OCI-LY3 (cell line): ENCODE measurements at regions not wholly inside any gene's neighbourhood (a gene's known extent, or its start where the extent isn't known, plus 50 kb on each side); places are given as distances from the start of the nearest gene placed in this dataset.

ENCODE experiments used
- H2AFZ ChIP-seq: fragments of 200-600, 300-600 bp; shearing (Covaris generic); 2 replicates; pipeline ENCODE4 v1.6.0; 2014; ENCODE audit warnings: antibody characterized with exemption, low read depth, low read length
- H3K27ac ChIP-seq: fragments of 200-600, 300-600 bp; sonication (generic); 2 replicates; pipeline ENCODE4 v1.5.1; 2014; ENCODE audit warnings: mild to moderate bottlenecking, low read length, moderate library complexity, mixed read lengths
- H3K27me3 ChIP-seq: fragments of 200-600, 300-600 bp; sonication (generic); 2 replicates; pipeline ENCODE4 v1.6.1; 2014; ENCODE audit warnings: low read depth, low read length, mixed read lengths
- H3K36me3 ChIP-seq: fragments of 200-600, 300-600 bp; sonication (generic); replicated peaks from 2 replicates; pipeline ENCODE3; 2014; ENCODE audit warnings: low read depth, low read length, mixed read lengths
- H3K4me1 ChIP-seq: fragments of 300-600, 200-600 bp; sonication (generic); 2 replicates; pipeline ENCODE4 v1.6.1; 2014; ENCODE audit warnings: low read length, mixed read lengths
- H3K4me2 ChIP-seq: fragments of 200-600, 300-600 bp; sonication (generic); 2 replicates; pipeline ENCODE4 v1.6.1; 2014; ENCODE audit warnings: low read length, mixed read lengths
- H3K4me3 ChIP-seq: fragments of 300-600, 200-600 bp; sonication (generic); 2 replicates; pipeline ENCODE4 v1.5.1; 2014; ENCODE audit warnings: antibody characterized with exemption, mild to moderate bottlenecking, low read length, moderate library complexity
- H3K79me2 ChIP-seq: fragments of 300-600, 200-600 bp; shearing (Covaris generic); 2 replicates; pipeline ENCODE4 v1.6.1; 2014; ENCODE audit warnings: mild to moderate bottlenecking, low read length, mixed read lengths
- H3K9ac ChIP-seq: fragments of 300-600, 200-600 bp; shearing (Covaris generic); 2 replicates; pipeline ENCODE4 v1.6.0; 2014; ENCODE audit warnings: mild to moderate bottlenecking, low read length, moderate library complexity
- H3K9me3 ChIP-seq: fragments of 200-600, 300-600 bp; shearing (Covaris generic); 2 replicates; pipeline ENCODE4 v1.6.1; 2014; ENCODE audit warnings: low read length, mixed read lengths; ENCODE audit not compliant: insufficient read depth
- H4K20me1 ChIP-seq: fragments of 200-600, 300-600 bp; sonication (generic); 2 replicates; pipeline ENCODE4 v1.6.1; 2016; ENCODE audit warnings: low read length, mixed read lengths; ENCODE audit not compliant: insufficient read depth
- EZH2phosphoT487 ChIP-seq: fragments of 200-600 bp; shearing (Covaris generic); IDR thresholded peaks from 2 replicates; pipeline ENCODE4 v1.6.1; 2018; ENCODE audit warnings: antibody characterized with exemption, mixed run types, low read depth
- TF ChIP-seq, protein P1 (sequence below): fragments of 200-600, 300-600 bp; sonication (generic); IDR thresholded peaks from 2 replicates; pipeline ENCODE4 v1.5.1; 2014; ENCODE audit warnings: antibody characterized with exemption, low read length, low read depth

DNA sequence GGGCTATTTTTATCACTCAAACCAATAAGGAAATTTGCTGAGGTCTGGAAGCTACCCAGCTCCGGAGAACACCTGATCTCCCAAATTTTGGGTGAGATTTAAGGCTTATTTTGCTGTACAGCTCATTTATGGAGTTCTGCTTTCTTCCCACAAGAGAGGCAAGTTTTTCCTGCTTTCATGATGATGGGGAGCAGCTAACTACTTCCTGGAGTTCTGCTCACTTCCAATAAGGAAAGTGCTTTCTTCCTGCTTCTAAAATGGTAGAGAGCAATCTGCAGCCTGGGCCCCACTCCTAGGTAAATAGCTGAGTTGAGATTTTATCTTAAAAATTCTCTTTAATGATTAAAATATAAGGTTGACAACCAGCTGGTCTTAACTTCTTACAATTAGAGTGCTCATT is 606.0 kb upstream of the HTR2C start:
- H3K79me2 ChIP-seq: no peaks in the 10 kb centered on the region

DNA sequence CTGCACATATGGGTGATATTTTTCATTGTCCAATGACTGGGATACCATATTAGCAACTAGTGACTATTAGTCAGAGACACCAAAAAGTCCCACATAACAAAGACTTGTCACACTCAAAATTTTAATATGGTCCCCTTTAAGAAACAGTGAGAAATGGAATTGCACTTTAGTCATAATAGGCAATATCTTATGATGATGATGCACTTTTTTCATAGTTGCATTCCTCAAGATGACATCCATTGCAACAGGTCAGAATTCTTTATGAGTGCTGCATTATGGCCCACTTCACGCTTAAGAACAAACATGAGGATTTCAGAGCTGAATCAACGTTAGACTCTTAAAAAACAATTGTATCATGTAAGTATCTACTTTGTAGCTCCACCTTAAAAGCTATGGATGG is 608.4 kb upstream of the HTR2C start:
- H3K27me3 ChIP-seq: no peaks in the 10 kb centered on the region
- H3K4me3 ChIP-seq: no peak overlapping the region
- no peaks in the 10 kb centered on the region for H3K36me3 ChIP-seq
- TF ChIP-seq, protein P1, sequence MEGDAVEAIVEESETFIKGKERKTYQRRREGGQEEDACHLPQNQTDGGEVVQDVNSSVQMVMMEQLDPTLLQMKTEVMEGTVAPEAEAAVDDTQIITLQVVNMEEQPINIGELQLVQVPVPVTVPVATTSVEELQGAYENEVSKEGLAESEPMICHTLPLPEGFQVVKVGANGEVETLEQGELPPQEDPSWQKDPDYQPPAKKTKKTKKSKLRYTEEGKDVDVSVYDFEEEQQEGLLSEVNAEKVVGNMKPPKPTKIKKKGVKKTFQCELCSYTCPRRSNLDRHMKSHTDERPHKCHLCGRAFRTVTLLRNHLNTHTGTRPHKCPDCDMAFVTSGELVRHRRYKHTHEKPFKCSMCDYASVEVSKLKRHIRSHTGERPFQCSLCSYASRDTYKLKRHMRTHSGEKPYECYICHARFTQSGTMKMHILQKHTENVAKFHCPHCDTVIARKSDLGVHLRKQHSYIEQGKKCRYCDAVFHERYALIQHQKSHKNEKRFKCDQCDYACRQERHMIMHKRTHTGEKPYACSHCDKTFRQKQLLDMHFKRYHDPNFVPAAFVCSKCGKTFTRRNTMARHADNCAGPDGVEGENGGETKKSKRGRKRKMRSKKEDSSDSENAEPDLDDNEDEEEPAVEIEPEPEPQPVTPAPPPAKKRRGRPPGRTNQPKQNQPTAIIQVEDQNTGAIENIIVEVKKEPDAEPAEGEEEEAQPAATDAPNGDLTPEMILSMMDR: no peak
- TF ChIP-seq EZH2phosphoT487: no peak
- H4K20me1 ChIP-seq: no peaks in the 10 kb centered on the region
- H3K9ac ChIP-seq: no peak overlapping the region
- no peaks in the 10 kb centered on the region for H3K4me1 ChIP-seq
- H3K79me2 ChIP-seq: no peaks in the 10 kb centered on the region
- H3K27ac ChIP-seq: no peak overlapping the region
- H3K9me3 ChIP-seq: no peaks in the 10 kb centered on the region
- no peak overlapping the region for H3K4me2 ChIP-seq
- no peak overlapping the region for H2AFZ ChIP-seq

More for the DNA sequence above, 606.0 kb upstream of the HTR2C start:
- Histone ChIP-seq H3K4me3 (no peak overlapping the region), H3K36me3 (no peaks in the 10 kb centered on the region), H2AFZ (no peak overlapping the region), H3K9ac (no peak overlapping the region), H3K27me3 (no peaks in the 10 kb centered on the region), H3K27ac (no peak overlapping the region), H3K4me1 (peaks cover 8% of the 10 kb centered on the region), H3K4me2 (no peak overlapping the region), H4K20me1 (no peaks in the 10 kb centered on the region), H3K9me3 (no peaks in the 10 kb centered on the region)
- TF ChIP-seq, protein P1: no peak
- no peak for TF ChIP-seq EZH2phosphoT487

DNA sequence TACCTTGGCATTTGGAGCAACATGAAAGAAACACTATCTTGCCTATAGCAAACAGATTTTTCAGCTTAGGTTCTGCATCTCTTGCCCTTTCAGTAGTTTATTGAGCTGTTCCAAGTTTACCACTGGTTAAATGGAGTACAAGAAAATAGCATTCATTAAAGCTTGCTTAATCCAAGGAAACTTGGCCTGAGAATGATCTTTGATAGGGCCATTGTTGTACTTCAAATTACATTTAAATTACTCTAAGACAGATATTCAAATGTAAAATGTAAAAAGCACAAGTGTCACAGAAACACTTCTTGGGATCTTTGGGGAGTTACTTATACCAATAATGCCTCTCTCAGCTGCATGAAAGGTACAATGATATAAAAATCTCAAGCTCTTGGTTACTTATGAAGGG is 609.0 kb upstream of the HTR2C start:
- TF ChIP-seq EZH2phosphoT487: no peak
- TF ChIP-seq, protein P1: no peak
- H3K4me1 ChIP-seq: no peaks in the 10 kb centered on the region
- H3K27me3 ChIP-seq: no peaks in the 10 kb centered on the region
- no peaks in the 10 kb centered on the region for H3K9me3 ChIP-seq
- no peaks in the 10 kb centered on the region for H3K36me3 ChIP-seq
- H4K20me1 ChIP-seq: no peaks in the 10 kb centered on the region
- no peak overlapping the region for H3K9ac ChIP-seq
- no peak overlapping the region for H3K4me2 ChIP-seq
- H2AFZ ChIP-seq: no peak overlapping the region
- no peak overlapping the region for H3K4me3 ChIP-seq
- no peak overlapping the region for H3K27ac ChIP-seq
- no peaks in the 10 kb centered on the region for H3K79me2 ChIP-seq

DNA sequence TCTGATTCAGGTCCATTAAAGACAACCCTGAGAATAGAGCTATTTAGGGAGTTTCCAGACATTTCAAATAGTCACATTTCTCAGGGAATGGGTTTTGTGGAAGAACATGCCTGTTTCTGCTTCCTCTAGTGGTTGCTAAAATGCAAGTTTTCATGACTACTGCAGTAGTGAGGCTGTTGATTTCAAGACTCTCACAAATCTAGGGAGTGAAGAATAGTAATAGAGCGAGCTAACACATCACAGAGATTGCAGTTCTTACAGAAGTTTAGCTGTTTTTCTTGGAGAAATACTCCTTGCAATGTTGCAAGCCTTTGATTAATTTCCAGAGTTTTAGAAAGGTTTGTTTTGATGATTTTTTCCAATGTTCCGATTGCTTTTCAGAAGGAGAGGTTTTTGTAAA is 610.2 kb upstream of the HTR2C start:
- no peak for TF ChIP-seq EZH2phosphoT487
- TF ChIP-seq, protein P1: no peak
- Histone ChIP-seq H3K4me2 (no peak overlapping the region), H3K4me1 (no peaks in the 10 kb centered on the region), H3K27me3 (no peaks in the 10 kb centered on the region), H3K27ac (no peak overlapping the region), H3K9me3 (no peaks in the 10 kb centered on the region), H4K20me1 (no peaks in the 10 kb centered on the region), H2AFZ (no peak overlapping the region), H3K36me3 (no peaks in the 10 kb centered on the region), H3K4me3 (no peak overlapping the region), H3K9ac (no peak overlapping the region), H3K79me2 (no peaks in the 10 kb centered on the region)
